ENCODE measurements at regions not wholly inside any gene's neighbourhood (a gene's known extent, or its start where the extent isn't known, plus 50 kb on each side); places are given as distances from the start of the nearest gene placed in this dataset.

- Histone ChIP-seq H3K4ac (ENCODE audit: low read length) (no peak overlapping the region), H4K91ac (ENCODE audit: low read depth, low read length, poor library complexity) (no peak overlapping the region), H3K9me3 (replicated peaks in 1 of 2; ENCODE audit: control insufficient read depth in 2 of 2, insufficient read depth in 1 of 2, low read depth in 1 of 2, low read length in 2 of 2) (no peaks in the 10 kb centered on the region), H2BK15ac (ENCODE audit: low read length) (no peak overlapping the region), H4K8ac (ENCODE audit: low read depth, low read length) (no peak overlapping the region), H2AK5ac (ENCODE audit: low read depth, low read length) (no peak overlapping the region), H3K23ac (ENCODE audit: low read depth, low read length, poor library complexity) (no peak overlapping the region), H3K79me1 (ENCODE audit: low read depth, low read length) (no peaks in the 10 kb centered on the region), H2AFZ (ENCODE audit: low read length) (peak overlapping the region; percentile 53), H3K4me1 (ENCODE audit: control insufficient read depth in 2 of 2, insufficient read depth in 1 of 2, low read depth in 1 of 2, low read length in 2 of 2) (peaks cover 9 to 15% of the 10 kb centered on the region in 2 donors), H3K4me3 (ENCODE audit: low read length in 2 of 2) (no peak overlapping the region), H3K36me3 (replicated peaks in 1 of 2; ENCODE audit: control insufficient read depth in 2 of 2, insufficient read depth in 2 of 2, low read length in 2 of 2) (no peaks in the 10 kb centered on the region), H3K9ac (ENCODE audit: low read depth, low read length, poor library complexity) (no peak overlapping the region), H2BK5ac (ENCODE audit: low read length) (no peak overlapping the region), H3K27ac (replicated peaks; ENCODE audit: low read length) (no peak overlapping the region), H3K14ac (ENCODE audit: low read length) (no peak overlapping the region), H2BK12ac (ENCODE audit: low read length) (no peak overlapping the region), H3K18ac (ENCODE audit: low read length) (no peak overlapping the region), H3K4me2 (ENCODE audit: insufficient read depth, low read length, poor library complexity, severe bottlenecking) (no peak overlapping the region), H3K27me3 (ENCODE audit: control insufficient read depth in 3 of 3, insufficient read depth in 3 of 3, low read depth in 1 of 3, low read length in 3 of 3) (no peaks in the 10 kb centered on the region), H2BK120ac (ENCODE audit: low read depth, low read length) (no peak overlapping the region)
- DNase-seq (ENCODE audit: low spot score): no peak
- WGBS, 2 donors (ENCODE audit: extremely low coverage in 2 of 2, insufficient read length in 2 of 2, insufficient replicate concordance in 1 of 2): no CpG with 5 or more reads among the region's 6 CpGs
These were observed 141.6 kb upstream of the CPSF6 start for GRCh38 chr12:69097619-69098368.

GRCh38 chr12:69099201-69099837, 140.1 kb upstream of the CPSF6 start:
- no CpG with 5 or more reads among the region's 9 CpGs for WGBS, 2 donors (ENCODE audit: extremely low coverage in 2 of 2, insufficient read length in 2 of 2, insufficient replicate concordance in 1 of 2)
- H2BK12ac ChIP-seq (ENCODE audit: low read length): no peak overlapping the region
- H4K8ac ChIP-seq (ENCODE audit: low read depth, low read length): no peak overlapping the region
- no peak overlapping the region for H3K4me3 ChIP-seq (ENCODE audit: low read length in 2 of 2)
- no peaks in the 10 kb centered on the region for H3K79me1 ChIP-seq (ENCODE audit: low read depth, low read length)
- no peaks in the 10 kb centered on the region for H3K36me3 ChIP-seq (replicated peaks in 1 of 2; ENCODE audit: control insufficient read depth in 2 of 2, insufficient read depth in 2 of 2, low read length in 2 of 2)
- H3K9me3 ChIP-seq (replicated peaks in 1 of 2; ENCODE audit: control insufficient read depth in 2 of 2, insufficient read depth in 1 of 2, low read depth in 1 of 2, low read length in 2 of 2): no peaks in the 10 kb centered on the region
- H3K4me1 ChIP-seq (ENCODE audit: control insufficient read depth in 2 of 2, insufficient read depth in 1 of 2, low read depth in 1 of 2, low read length in 2 of 2): peaks cover 9 to 15% of the 10 kb centered on the region in 2 donors
- no peak overlapping the region for H3K27ac ChIP-seq (replicated peaks; ENCODE audit: low read length)
- H3K14ac ChIP-seq (ENCODE audit: low read length): no peak overlapping the region
- no peak overlapping the region for H3K4ac ChIP-seq (ENCODE audit: low read length)
- no peak overlapping the region for H2BK5ac ChIP-seq (ENCODE audit: low read length)
- no peak overlapping the region for H3K23ac ChIP-seq (ENCODE audit: low read depth, low read length, poor library complexity)
- no peaks in the 10 kb centered on the region for H3K27me3 ChIP-seq (ENCODE audit: control insufficient read depth in 3 of 3, insufficient read depth in 3 of 3, low read depth in 1 of 3, low read length in 3 of 3)
- H3K4me2 ChIP-seq (ENCODE audit: insufficient read depth, low read length, poor library complexity, severe bottlenecking): no peak overlapping the region
- H2BK120ac ChIP-seq (ENCODE audit: low read depth, low read length): no peak overlapping the region
- H3K18ac ChIP-seq (ENCODE audit: low read length): no peak overlapping the region
- no peak overlapping the region for H3K9ac ChIP-seq (ENCODE audit: low read depth, low read length, poor library complexity)
- no peak overlapping the region for H2AK5ac ChIP-seq (ENCODE audit: low read depth, low read length)
- H4K91ac ChIP-seq (ENCODE audit: low read depth, low read length, poor library complexity): no peak overlapping the region
- no peak for DNase-seq (ENCODE audit: low spot score)
- no peak overlapping the region for H2BK15ac ChIP-seq (ENCODE audit: low read length)
- H2AFZ ChIP-seq (ENCODE audit: low read length): no peak overlapping the region

DNA sequence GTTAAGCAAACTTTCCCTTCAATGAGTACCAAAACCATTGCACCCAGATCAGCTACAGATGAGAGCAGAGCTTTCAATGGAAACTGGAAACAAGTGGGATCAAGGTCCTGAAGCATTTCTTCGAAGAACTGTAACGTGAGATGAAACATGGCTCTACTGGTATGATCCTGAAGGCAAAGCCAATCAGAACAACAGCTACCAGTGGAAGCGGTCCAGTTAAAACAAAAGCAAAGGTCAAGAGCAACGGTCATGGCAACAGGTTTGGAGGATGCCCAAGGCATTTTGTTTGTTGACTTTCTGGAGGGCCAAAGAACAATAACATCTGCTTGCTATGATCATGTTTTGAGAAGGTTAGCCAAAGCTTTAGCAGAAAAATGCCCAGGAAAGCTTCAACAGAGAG, 137.9 kb upstream of the CPSF6 start:
- Histone ChIP-seq H2BK12ac (ENCODE audit: low read length) (no peak overlapping the region), H3K4me1 (ENCODE audit: control insufficient read depth in 2 of 2, insufficient read depth in 1 of 2, low read depth in 1 of 2, low read length in 2 of 2) (peaks cover 8 to 13% of the 10 kb centered on the region in 2 donors), H3K79me1 (ENCODE audit: low read depth, low read length) (no peaks in the 10 kb centered on the region), H2BK15ac (ENCODE audit: low read length) (no peak overlapping the region), H3K27ac (replicated peaks; ENCODE audit: low read length) (no peak overlapping the region), H2AFZ (ENCODE audit: low read length) (no peak overlapping the region), H3K4me3 (ENCODE audit: low read length in 2 of 2) (no peak overlapping the region), H3K9me3 (replicated peaks in 1 of 2; ENCODE audit: control insufficient read depth in 2 of 2, insufficient read depth in 1 of 2, low read depth in 1 of 2, low read length in 2 of 2) (no peaks in the 10 kb centered on the region), H2AK5ac (ENCODE audit: low read depth, low read length) (no peak overlapping the region), H3K18ac (ENCODE audit: low read length) (no peak overlapping the region), H3K4ac (ENCODE audit: low read length) (no peak overlapping the region), H3K4me2 (ENCODE audit: insufficient read depth, low read length, poor library complexity, severe bottlenecking) (no peak overlapping the region), H3K27me3 (ENCODE audit: control insufficient read depth in 3 of 3, insufficient read depth in 3 of 3, low read depth in 1 of 3, low read length in 3 of 3) (no peaks in the 10 kb centered on the region), H3K14ac (ENCODE audit: low read length) (no peak overlapping the region), H2BK5ac (ENCODE audit: low read length) (no peak overlapping the region), H4K8ac (ENCODE audit: low read depth, low read length) (no peak overlapping the region), H3K9ac (ENCODE audit: low read depth, low read length, poor library complexity) (no peak overlapping the region), H3K23ac (ENCODE audit: low read depth, low read length, poor library complexity) (no peak overlapping the region), H4K91ac (ENCODE audit: low read depth, low read length, poor library complexity) (no peak overlapping the region), H2BK120ac (ENCODE audit: low read depth, low read length) (no peak overlapping the region), H3K36me3 (replicated peaks in 1 of 2; ENCODE audit: control insufficient read depth in 2 of 2, insufficient read depth in 2 of 2, low read length in 2 of 2) (no peaks in the 10 kb centered on the region)
- no CpG with 5 or more reads among the region's 4 CpGs for WGBS, 2 donors (ENCODE audit: extremely low coverage in 2 of 2, insufficient read length in 2 of 2, insufficient replicate concordance in 1 of 2)
- DNase-seq (ENCODE audit: low spot score): no peak

GRCh38 chr12:69102856-69103255, 136.5 kb upstream of the CPSF6 start:
- WGBS, 2 donors (ENCODE audit: extremely low coverage in 2 of 2, insufficient read length in 2 of 2, insufficient replicate concordance in 1 of 2): no CpG with 5 or more reads among the region's 3 CpGs
- H3K4me2 ChIP-seq (ENCODE audit: insufficient read depth, low read length, poor library complexity, severe bottlenecking): no peak overlapping the region
- H3K27ac ChIP-seq (replicated peaks; ENCODE audit: low read length): no peak overlapping the region
- no peak overlapping the region for H2BK12ac ChIP-seq (ENCODE audit: low read length)
- H4K8ac ChIP-seq (ENCODE audit: low read depth, low read length): no peak overlapping the region
- H3K14ac ChIP-seq (ENCODE audit: low read length): no peak overlapping the region
- no peaks in the 10 kb centered on the region for H3K27me3 ChIP-seq (ENCODE audit: control insufficient read depth in 3 of 3, insufficient read depth in 3 of 3, low read depth in 1 of 3, low read length in 3 of 3)
- H3K23ac ChIP-seq (ENCODE audit: low read depth, low read length, poor library complexity): no peak overlapping the region
- H2BK15ac ChIP-seq (ENCODE audit: low read length): no peak overlapping the region
- no peak overlapping the region for H2AFZ ChIP-seq (ENCODE audit: low read length)
- no peak overlapping the region for H2BK120ac ChIP-seq (ENCODE audit: low read depth, low read length)
- no peaks in the 10 kb centered on the region for H3K36me3 ChIP-seq (replicated peaks in 1 of 2; ENCODE audit: control insufficient read depth in 2 of 2, insufficient read depth in 2 of 2, low read length in 2 of 2)
- no peak overlapping the region for H3K4ac ChIP-seq (ENCODE audit: low read length)
- DNase-seq (ENCODE audit: low spot score): no peak
- H3K9me3 ChIP-seq (replicated peaks in 1 of 2; ENCODE audit: control insufficient read depth in 2 of 2, insufficient read depth in 1 of 2, low read depth in 1 of 2, low read length in 2 of 2): no peaks in the 10 kb centered on the region
- H3K79me1 ChIP-seq (ENCODE audit: low read depth, low read length): no peaks in the 10 kb centered on the region
- H3K4me1 ChIP-seq (ENCODE audit: control insufficient read depth in 2 of 2, insufficient read depth in 1 of 2, low read depth in 1 of 2, low read length in 2 of 2): peaks cover 0 to 6% of the 10 kb centered on the region in 2 donors
- no peak overlapping the region for H2AK5ac ChIP-seq (ENCODE audit: low read depth, low read length)
- H3K9ac ChIP-seq (ENCODE audit: low read depth, low read length, poor library complexity): no peak overlapping the region
- no peak overlapping the region for H4K91ac ChIP-seq (ENCODE audit: low read depth, low read length, poor library complexity)
- no peak overlapping the region for H3K18ac ChIP-seq (ENCODE audit: low read length)
- H3K4me3 ChIP-seq (ENCODE audit: low read length in 2 of 2): no peak overlapping the region
- no peak overlapping the region for H2BK5ac ChIP-seq (ENCODE audit: low read length)
